NCI-H128 (cell line): ENCODE measurements at regions not wholly inside any gene's neighbourhood (a gene's known extent, or its start where the extent isn't known, plus 50 kb on each side); places are given as distances from the start of the nearest gene placed in this dataset.

Experiments used
- DNase-seq: peaks from one replicate; lab custom pipeline; 2025; ENCODE audit not compliant: unreplicated experiment; lab: John Stamatoyannopoulos, UW

DNA sequence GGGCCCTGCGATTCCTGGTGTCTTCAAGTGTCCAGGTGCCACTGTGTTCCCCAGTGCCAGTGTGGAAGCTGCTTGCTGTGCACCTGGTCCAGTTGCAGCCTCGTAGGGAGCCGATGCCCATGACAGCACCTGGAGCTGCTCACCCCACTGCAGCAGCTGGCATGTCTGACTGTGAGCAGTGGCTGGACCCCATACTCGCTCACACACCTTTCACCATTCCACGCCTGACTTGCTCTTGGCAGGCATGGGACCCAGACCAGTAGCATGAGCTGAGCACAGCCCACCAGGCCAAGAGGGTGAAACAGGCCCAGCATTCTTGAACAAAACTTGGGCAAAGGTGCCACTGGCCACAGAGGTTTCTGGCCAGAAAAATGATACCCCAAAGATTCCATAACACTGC, 124.5 kb upstream of the THY1 start:
- no peak for DNase-seq

DNA sequence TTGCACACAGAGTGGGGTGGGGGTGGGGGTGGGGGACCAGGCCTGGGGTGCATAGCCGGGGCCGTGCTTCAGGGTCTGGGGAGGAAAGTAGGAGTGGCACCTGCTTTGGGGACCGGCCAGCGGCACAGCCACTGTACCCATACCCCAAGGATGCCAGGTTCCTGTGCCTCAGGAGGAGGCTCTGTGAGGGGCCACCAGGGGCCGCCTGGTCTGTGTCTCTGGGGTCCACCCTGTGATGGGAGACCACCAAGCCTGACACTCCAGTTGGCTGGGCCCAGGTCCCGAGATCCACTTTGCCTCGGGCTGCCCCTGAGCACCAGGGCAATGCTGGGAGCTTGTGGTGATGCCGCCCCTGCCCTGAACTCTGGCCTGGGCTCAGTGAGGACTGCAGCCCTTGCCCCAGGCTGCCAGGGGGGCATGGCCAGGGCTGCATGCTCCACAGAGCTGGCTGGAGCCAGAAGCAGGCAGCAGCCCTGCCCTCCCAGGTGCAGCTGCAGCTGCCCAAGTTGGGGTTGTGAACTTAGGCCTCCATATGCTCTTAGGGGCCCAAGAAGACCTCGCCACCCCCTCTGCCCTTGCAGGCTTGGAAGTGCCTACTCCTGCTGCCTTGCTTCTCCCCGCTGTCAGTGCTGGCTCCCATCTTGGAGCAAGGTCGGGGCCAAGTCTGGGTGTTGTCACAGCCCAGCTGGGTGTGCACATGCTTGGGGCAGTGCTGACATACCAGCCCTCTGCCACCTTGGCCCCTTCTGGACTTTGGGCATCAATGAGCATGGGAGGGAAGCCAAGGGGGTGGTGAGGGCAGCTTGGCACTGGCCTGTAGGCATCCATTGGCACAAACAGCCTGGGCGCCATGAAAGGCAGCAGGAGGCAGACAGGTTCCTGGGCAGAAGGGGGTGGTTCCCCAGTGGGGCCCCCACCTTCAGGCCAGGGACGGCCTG, 123.3 kb upstream of the THY1 start:
- no peak for DNase-seq

DNA sequence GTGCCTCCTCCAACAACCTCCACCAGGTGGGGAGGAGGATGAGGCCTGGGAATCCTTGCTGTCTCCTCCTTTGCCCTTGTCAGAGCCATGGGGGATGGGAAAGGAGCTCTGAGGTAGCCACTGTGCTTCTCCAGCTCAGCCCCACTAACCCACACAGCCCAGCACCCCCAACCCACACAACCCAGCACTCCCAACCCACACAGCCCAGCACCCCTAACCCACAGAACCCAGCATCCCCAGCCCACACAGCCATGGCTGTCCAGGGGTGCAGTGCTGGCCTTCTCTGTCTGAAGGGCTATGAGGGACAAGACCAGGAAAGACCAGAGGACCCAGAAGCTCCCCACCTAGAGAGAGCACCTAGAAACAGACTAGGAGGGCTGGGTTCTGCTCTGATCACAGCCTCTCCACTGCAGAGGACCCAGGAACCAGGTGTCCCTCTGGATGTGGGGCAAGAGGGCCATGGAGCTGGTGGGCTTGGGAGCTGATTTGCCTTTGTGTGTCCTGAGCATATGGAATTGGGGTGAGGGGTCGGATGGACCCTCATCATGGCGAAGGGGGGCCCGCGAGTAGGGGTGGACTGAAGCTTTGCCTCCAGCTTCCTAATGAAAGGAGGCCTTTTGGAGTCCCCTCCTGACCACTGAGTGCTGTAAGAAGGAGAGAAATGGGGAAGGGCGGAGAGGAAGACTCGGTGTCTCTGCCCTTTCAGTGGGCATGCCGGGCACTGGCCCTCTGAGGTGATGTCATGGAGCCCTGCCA, 117.6 kb upstream of the THY1 start:
- DNase-seq, result no peak

DNA sequence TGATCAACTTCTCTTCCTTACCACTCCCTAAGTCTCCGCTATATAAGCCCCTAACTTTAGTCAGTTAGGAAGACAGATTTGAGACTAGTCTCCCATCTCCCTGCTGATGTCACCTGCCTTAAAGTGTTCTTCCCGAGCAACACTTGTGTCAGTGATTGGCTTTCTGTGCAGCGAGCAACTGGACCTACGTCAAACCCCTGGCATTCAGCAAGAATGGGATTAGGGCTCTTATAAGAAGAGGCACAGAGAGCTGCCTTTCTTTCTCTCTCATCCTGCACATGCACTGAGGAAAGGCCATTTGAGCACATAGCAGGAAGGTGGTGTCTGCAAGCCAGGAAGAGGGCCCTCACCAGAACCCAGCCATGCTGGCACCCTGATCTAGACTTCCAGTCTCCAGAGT, 116.6 kb upstream of the THY1 start:
- no peak for DNase-seq

DNA sequence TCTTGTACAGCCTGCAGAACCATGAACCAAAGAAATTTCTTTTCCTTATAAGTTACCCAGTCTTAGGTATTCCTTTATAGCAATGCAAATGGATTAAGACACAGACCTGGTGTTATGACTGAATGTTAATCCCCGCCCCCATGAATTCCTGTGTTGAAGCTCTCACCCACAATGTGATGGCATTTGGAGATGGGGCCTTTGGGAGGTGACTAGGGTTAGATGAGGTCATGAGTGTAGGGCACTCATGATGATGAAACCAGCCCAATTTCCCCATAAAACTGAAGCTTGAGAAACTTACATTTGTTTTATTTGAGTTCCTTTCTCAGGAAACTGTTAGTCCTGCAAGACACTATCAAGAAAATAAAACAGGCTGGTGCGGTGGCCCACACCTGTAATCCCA, 115.8 kb upstream of the THY1 start:
- DNase-seq, result no peak

DNA sequence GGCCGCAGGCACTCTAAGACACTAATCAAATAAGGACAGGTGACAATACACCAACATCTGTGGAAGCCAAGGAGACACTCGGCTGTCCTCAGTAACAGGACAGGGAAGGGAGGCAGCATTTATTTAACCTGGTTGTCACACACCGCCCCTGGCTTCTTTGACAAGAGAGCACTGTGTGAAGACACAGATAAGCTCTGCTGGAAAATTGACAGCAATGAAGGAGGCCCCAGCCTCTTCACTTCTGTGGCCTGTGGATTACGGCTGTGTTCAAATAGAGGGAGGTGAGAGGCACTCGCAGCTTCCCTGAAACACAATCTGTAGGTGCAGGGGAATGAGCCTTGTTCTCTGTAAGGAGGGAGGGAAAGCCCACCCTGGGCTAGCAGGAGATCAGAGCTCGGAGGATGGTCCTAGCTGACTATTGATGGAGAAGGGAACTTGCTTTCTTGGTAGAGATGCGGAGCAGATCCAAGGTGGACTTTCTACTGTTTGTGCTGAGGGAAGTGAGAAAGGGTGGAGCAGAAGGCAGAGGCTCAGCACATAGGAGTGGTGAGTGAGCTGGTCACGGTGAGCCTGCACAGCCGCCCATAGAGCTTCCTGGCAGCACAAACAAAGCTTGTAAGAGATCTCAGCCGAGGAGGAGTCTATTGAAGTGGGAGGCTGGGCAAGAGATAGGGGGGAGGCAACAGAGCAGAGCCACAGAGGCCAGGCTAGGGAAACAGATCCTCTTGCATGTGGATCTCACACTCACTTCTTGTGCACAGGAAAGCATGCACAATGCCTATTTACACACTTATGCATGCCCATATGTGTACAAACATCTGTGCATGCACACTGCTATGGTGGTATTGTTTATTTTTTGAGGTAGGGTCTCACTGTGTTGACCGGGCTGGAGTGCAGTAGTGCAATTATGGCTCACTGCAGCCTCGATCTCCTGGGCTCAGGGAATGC, 114.6 kb upstream of the THY1 start:
- no peak for DNase-seq

DNA sequence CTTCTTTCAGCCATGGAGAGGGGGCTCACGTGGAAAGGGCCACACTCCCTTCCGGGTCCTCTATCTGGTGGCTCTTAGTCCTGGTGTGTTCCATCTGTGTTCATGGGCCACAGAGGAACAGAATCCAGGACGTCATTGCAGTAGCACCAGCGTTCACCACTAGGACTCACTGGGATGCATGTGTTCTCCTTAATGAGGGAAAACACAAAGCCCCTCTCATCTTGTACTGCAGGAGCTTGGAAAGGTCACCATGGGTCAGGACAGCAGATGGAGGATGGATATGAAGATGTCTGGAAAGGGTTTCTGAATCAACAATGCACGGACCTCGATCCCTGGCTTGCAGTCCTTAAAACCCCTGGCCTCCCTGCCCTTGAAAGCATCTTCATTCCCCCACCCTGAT, 113.8 kb upstream of the THY1 start:
- DNase-seq, result no peak

DNA sequence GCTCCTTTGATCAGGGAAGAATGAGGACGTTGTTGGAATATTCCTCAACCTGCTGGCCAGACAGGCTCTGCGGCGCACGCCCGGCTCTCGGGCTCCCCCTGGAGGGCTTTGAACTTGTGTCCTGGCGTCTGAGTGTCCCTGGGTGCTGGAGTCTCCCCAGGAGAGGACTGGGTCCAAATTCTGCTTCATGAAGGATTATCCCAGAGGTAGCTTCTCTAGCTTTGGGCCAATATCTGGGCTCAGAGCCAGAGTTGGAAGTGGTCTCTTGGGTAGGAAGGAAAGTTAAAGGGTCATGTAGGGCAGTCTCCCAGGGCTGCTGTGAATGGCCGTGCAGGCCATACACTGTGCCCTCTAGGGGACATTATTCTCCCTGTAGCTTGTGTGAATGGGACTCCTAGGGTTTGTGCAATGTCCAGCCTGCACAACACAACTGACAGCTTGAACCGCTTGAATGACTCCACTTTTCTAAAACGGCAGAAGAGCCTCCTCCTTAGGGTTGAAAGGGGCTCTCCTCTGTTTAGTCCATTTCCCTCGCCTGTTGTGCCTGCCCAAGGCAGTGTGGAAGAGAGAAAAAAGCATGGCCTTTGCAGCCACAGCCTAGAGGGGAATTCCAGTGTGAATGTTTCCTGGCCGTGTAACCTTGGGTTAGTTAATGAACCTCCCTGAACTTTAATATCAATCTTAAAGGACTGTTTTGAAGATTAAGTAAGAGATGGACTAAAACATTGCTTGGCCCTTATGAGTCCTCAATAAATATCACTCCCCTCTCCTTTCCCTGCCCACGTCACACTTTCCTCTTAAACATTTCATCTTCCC, 111.2 kb upstream of the THY1 start:
- DNase-seq, result no peak

DNA sequence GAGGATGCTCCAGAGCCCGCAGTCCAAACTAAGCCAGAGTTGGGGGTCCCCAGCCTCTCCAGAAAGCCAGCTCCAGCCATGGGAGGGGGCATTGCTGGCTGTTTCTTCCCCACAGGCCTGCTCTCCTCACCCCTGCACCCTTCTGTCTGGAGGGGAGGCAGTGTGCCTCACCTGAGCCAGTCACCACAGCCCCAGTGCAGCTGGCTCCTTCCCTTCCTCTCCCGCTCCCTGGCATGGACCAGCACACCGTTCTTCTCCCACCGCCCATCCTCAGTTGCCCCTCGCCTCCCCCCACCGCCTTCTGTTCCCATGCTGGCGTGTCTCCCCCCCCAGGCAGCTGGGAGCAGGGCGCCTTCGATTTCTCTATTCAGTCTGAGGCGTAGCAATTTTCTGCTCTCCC, 110.5 kb upstream of the THY1 start:
- no peak for DNase-seq

DNA sequence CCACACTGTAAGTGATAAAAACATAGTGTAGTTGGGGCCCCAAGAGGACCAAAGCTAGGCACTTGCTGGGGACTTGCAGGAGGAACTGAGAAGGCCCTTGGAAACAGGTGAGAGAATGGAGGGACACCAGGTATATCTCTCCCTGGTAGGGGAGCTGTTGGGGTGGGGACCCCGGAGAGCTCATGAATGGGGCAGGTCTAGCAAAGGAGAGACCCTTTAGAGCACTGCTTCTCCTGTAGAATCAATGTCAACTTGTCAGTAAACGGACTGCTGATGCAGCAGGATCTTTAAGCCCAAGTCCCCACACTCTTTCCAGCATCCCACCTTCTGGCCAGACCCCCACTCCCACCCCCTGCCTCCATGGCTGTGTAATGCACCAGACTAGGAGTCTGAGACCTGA, 109.6 kb upstream of the THY1 start:
- DNase-seq, result no peak

DNA sequence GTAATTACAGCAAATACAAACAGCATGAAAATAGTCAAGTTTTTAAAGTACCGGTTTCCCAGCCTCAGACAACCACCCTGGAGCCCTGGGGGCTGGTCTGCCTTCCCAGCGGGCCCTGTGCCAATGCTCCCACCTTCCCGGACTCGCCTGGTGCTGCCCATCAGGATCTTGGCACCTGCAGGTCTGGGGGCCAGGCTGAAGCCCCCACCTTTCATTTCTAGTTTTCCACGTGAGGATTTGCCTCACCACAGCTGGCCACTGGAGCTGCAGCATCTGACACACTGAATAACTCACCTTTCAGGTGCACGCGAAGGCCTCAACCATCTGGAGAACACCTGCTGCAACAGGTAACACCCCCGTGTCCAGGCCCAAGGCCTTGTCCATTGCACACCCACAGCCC, 108.7 kb upstream of the THY1 start:
- no peak for DNase-seq

DNA sequence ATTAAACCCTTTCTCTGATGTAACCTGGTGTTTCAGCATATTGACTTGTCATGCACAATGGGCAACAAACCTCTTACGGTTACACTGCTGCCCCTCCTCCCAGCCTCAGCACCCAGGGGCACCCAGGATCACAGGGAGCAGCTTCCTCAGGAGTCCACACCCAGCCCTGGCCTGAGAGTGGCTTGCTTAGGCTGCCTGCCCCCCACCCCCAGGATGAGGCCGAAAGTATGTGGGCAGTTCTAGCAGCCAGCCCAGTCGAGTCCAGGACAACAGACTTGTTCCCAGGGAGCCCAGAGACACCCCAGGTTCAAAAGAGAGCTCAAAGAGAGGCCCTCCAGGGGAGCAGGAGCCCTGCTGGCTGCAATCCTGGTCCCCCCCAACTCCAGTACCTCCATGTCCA, 108.1 kb upstream of the THY1 start:
- no peak for DNase-seq

DNA sequence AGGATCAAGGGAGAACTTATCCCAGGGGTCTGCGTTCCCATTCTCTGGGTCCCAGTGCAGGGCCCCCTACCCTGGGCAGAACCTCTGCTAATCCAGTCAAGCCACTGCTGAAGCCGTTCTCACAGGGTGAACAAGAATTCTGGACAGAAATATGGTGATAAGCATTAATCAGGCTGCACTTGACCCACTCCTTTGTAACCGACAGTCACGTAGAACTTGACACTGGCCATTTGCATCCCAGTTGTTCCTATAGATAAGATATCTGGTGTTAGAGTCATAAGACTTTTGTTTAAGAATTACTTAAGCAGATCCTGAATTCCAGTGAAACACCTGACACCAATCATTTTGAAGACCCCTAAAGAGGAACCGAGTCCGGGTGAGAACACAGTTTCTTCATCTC, 107.5 kb upstream of the THY1 start:
- DNase-seq, result no peak

DNA sequence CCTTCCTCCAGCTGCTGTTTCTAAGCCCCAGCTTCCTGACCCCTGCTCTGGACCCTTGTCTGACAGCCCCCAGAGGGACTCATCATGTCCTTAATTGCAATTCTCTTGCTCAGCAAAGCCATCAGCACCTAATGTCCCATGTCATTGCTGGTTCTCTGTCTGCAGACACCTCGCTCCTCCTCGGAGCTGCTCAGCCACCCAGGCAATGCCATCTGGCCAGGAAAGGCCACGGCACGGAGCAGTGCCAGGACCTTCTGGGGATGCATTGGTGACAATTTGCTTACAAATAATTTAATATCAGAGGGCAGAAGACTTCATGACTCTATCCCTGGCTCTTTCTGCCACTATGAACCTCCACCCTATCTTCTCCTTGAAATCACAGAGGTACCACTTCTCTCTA, 107.0 kb upstream of the THY1 start:
- DNase-seq, result no peak

DNA sequence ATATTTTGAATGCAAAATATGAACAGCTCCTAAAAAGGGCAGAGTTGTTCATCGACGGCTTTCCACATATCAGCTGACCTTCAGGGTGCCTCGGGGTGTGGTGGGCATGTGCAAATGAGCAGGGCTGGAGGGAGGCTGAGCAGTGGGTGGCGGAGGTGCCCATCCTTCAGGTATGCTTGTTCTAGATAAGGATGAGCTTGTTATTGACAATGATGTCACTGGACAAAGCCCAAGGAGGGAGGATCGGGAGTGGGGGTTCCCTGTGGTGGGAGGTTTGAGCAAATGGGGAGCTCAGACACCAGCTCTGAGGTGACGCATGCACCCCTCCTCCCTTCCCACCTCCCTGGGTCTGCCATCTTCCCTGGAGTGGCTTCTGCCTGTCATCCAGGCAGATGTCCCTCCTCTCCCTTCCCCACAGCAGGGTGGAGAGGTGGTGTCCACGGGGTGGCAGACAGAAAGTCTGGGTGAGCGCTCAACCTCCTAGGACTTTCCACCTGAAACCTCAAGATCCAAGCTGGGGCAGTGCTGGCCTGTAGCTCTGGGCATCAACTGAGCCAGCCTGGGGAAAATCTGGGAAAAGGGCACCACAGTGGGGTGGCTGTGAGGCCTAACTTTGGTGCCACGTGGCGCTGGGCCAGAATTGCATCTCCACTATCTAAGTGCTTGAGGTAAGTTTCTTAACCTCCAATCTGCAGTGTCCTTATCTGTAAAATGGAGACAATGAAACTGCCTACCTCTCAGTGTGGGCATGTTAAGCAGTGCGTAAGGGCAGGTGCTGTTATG, 106.3 kb upstream of the THY1 start:
- no peak for DNase-seq

DNA sequence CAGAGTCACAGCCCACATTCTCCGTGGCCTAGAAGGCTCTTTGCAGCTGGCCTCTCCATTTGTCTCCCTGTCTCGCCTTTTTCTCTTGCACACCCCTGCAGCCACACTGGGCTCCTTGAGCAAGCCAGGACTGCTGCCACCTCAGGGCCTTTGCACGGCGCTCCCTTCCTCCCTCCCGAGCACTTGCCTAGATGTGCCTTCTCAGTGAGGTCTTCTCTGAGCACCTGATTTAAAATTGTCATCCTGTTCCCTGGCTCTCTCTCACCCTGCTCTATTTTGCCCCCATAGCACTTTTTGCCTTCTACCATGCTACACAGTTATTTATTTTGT, 102.9 kb upstream of the THY1 start:
- DNase-seq, result no peak

DNA sequence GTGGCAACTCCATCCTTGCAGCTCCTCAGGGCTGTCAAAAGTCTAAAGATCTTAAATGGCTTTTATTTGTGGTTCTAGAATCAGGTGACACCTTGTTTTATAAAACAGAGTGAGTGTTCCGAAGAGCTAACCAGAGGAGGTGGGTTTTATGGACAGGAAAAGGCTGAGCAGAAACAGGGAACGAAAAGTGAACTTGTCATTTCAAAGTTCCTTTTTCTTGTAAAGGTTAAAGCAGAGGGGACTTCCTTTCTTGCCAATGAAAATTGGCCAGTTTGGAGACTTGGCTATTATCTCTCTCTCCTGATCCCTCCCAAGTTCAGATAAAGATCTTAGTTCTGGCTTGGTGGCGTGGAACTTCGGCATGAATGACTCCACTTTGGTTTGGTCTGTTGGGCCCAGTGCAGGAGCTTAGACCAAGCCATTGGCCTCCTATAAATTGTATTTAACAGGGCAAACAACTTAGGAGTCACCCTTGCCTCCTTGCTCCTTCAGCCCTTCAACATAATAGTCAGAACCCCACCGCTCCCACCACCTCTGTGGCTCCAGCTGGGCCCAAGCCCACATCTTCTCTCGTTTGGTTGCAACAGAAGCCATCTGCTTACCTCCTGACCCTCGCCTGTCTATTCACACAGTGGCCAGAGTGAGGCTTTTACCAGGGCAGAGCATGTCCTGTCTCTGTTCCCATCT, 102.4 kb upstream of the THY1 start:
- DNase-seq, result no peak

DNA sequence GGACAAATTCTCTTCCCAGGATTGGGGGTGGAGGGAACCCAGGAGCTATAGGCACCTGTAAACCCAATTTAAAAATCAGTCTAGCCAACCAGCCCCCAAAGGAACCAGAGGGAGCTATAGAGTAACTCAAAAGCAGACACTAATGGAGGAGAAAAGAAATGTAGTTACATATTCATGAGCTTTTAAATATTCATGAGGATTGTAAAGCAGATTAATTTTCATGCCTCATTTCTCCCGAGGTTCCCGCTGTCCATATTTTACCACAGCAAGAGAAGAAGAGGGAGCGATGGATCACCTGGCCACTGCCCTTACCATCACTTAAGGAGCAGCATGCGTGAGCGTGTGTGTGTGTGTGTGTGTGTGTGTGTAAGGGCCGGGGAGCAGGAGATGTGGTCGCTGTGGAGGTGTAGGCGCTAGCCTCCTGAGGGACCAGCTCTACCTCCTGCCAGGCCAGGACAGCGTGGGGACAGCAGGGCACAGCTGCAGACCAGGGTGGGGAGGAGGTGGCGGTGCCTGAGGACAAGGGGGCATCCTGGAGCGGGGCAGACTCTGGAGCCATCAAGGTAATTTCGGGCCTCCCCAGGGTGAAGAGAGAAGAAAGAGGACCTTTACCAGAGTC, 100.7 kb upstream of the THY1 start:
- no peak for DNase-seq

DNA sequence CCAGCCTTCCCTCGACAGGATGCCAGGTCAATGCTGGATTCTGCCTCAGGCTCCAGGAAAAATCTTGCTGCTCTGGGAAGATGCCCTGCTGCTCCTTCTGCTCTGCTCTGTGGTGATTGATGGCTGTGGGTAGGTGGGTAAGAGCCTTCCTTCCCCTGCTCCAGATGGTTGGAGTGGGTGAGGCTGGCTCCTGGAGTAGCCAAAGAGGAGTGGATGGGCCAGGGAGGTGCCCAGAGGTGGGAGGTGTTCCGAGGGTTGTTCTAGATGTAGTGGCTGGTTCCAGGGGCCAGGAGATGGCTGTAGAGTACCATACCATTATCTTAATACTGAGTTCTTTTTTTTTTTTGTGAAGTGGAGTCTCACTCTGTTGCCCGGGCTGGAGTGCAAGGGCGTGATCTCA, 99.6 kb upstream of the THY1 start:
- no peak for DNase-seq
